Activated CD8-positive, alpha-beta memory T cell treated with anti-CD3 and anti-CD28 coated beads, Interleukin-2, amount 10 ng/mL, durations not matched to agents 7 days and 5 days (primary cell): ENCODE measurements at regions not wholly inside any gene's neighbourhood (a gene's known extent, or its start where the extent isn't known, plus 50 kb on each side); places are given as distances from the start of the nearest gene placed in this dataset.

ENCODE experiments used
- ATAC-seq: fragments of 150-1000 bp; cut with Tn5 transposase; one replicate; pipeline ENCODE4 v1.10.0; 2021; ENCODE audit warnings: moderate library complexity
- CTCF ChIA-PET: fragments of 350-600 bp; sonication (Branson Sonifier 250); formaldehyde crosslinking; loops from one replicate; lab custom pipeline; 2021; ENCODE audit warnings: antibody characterized with exemption; lab: Charles Lee
- DNase-seq: peaks from one replicate; pipeline ENCODE4 v3.0.0-alpha.2; 2020
- H3K27ac Mint-ChIP-seq: one replicate; pipeline ENCODE4 v1.8.0; 2021; ENCODE audit warnings: mild to moderate bottlenecking, mixed read lengths
- H3K27me3 Mint-ChIP-seq: one replicate; pipeline ENCODE4 v1.8.0; 2021; ENCODE audit warnings: mixed read lengths
- H3K36me3 Mint-ChIP-seq: one replicate; pipeline ENCODE4 v1.8.0; 2021; ENCODE audit warnings: mild to moderate bottlenecking, mixed read lengths
- H3K4me1 Mint-ChIP-seq: one replicate; pipeline ENCODE4 v1.8.0; 2021; ENCODE audit warnings: mixed read lengths
- H3K4me3 Mint-ChIP-seq: one replicate; pipeline ENCODE4 v1.8.0; 2021; ENCODE audit warnings: mild to moderate bottlenecking, moderate library complexity, mixed read lengths
- H3K9me3 Mint-ChIP-seq: one replicate; pipeline ENCODE4 v1.8.0; 2022; ENCODE audit warnings: low read depth, mixed read lengths

DNA sequence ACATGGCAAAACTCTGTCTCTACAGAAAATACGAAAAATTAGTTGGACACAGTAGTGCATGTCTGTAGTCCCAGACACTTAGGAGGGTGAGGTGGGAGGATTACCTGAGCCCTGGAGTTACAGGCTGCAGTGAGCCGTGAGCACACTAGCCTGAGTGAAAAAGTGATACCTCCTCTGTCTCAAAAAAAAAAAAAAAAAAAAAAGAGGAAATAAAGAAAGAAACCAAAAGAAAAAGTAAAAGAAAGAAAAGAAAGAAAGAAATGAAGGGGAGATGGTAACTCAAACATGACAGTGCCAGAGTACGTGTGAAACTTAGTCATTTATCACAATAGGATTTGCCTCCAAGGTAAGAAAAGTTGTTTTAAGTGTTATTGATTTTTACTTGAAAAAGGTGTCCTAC lies 407.0 kb upstream of the MGAT4C start:
- H3K4me1 Mint-ChIP-seq: no peaks in the 10 kb centered on the region
- peaks cover 6% of the 10 kb centered on the region for H3K9me3 Mint-ChIP-seq

DNA sequence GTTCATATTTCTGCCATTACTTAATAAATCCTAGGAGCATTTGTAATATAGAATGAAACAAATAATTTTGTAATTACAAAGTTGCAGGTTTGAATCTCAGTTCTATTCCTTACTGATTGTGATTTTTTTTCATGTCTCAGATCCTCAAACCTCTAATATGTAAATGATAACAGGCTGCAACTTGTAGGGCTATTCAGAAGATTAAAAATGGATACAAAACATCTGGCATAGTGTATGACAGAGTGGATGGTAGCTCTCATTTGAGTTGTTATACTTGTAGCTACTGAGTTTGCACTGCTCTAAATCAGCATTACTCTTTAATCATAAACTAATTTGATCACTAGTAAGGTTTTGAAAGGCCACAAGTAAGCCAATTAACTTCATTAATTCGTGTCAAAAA lies 406.3 kb upstream of the MGAT4C start:
- no peaks in the 10 kb centered on the region for H3K4me1 Mint-ChIP-seq
- no peaks in the 10 kb centered on the region for H3K36me3 Mint-ChIP-seq
- H3K27ac Mint-ChIP-seq: no peak overlapping the region
- H3K27me3 Mint-ChIP-seq: no peaks in the 10 kb centered on the region
- DNase-seq (no peak), ATAC-seq (no peak)
- peaks cover 6% of the 10 kb centered on the region for H3K9me3 Mint-ChIP-seq
- CTCF ChIA-PET: no interaction called here
- H3K4me3 Mint-ChIP-seq: no peak overlapping the region

More for the DNA sequence above, 407.0 kb upstream of the MGAT4C start:
- ATAC-seq (no peak), DNase-seq (no peak)
- Mint-ChIP-seq H3K27me3 (no peaks in the 10 kb centered on the region), H3K36me3 (no peaks in the 10 kb centered on the region), H3K4me3 (no peak overlapping the region), H3K27ac (no peak overlapping the region)
- CTCF ChIA-PET: no interaction called here

DNA sequence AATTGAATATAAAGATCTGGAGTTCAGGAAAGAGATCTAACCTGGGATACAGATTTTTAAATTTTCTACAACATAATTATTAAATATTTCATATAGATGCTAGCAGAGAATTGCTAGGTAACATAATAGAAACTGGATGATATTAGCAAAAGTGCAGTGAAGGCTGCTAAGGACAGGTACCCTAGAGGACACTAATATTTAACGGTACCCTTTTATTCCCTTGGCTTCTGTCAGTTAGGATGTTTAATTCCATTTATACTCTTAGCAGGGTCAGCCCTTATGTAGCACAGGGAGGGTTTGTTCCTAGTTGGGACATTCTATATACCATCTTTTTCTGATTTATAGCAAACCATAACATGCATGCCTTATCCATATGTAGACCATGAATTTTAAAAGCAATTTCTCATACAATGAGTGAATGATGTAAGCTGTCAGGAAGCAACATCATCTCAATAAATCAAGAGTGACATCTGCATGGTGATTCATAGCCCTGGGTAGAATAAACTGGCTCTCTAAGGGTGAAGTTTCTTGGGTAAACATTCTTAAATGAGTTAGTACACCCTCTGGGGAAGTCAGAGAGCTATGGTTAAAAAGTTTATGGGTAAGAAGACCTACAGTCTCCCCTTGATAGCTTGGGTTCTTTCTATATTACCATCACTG lies 404.4 kb upstream of the MGAT4C start:
- CTCF ChIA-PET: no interaction called here

DNA sequence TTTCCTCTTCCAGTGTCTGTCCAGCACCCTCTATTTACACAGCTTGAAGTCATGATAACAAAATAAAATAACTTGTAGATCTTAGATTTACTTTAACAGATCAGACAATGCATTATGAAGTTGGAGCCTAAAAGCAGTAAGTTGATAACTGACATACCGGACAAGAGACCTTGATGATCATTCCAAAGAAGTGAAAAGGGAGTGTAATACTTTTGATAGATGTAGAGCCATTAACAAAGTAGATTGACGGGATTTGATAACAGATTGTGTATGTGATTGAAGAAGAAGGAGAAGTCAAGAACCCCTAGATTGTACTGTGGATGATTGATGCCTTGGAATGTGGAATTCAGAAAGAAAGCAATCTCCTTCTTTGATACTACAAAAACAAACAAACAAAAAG lies 403.8 kb upstream of the MGAT4C start:
- H3K4me1 Mint-ChIP-seq: no peaks in the 10 kb centered on the region
- H3K4me3 Mint-ChIP-seq: no peak overlapping the region
- H3K27me3 Mint-ChIP-seq: no peaks in the 10 kb centered on the region
- no peaks in the 10 kb centered on the region for H3K36me3 Mint-ChIP-seq
- peaks cover 4% of the 10 kb centered on the region for H3K9me3 Mint-ChIP-seq
- H3K27ac Mint-ChIP-seq: no peak overlapping the region
- ATAC-seq: no peak
- CTCF ChIA-PET: no interaction called here
- DNase-seq: no peak

More for the DNA sequence above, 404.4 kb upstream of the MGAT4C start:
- Mint-ChIP-seq H3K4me1 (no peaks in the 10 kb centered on the region), H3K27ac (no peak overlapping the region), H3K4me3 (no peak overlapping the region), H3K9me3 (peaks cover 6% of the 10 kb centered on the region), H3K27me3 (no peaks in the 10 kb centered on the region), H3K36me3 (no peaks in the 10 kb centered on the region)
- ATAC-seq (no peak), DNase-seq (no peak)

DNA sequence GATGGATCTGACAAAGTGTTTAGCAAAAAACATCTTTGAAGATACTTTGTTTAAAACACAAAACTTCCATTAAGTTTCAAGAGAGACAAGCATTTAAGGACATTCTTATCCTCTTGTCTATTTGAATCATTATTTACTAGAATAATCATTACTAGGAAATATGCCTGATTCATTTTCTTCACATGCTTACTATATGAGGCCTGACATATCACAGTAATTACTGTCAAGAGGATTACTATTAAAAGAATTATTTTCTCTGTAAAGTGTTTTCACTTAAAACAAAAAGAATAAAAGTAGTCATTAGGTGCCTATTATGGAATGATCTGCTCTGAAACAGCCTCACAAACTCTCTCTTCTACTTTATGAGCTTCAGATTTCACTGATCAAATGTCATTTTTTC lies 402.1 kb upstream of the MGAT4C start:
- CTCF ChIA-PET: no interaction called here
- Mint-ChIP-seq H3K4me1 (no peaks in the 10 kb centered on the region), H3K27ac (no peak overlapping the region), H3K9me3 (peaks cover 3% of the 10 kb centered on the region), H3K4me3 (no peak overlapping the region), H3K27me3 (no peaks in the 10 kb centered on the region), H3K36me3 (no peaks in the 10 kb centered on the region)
- ATAC-seq (no peak), DNase-seq (no peak)

DNA sequence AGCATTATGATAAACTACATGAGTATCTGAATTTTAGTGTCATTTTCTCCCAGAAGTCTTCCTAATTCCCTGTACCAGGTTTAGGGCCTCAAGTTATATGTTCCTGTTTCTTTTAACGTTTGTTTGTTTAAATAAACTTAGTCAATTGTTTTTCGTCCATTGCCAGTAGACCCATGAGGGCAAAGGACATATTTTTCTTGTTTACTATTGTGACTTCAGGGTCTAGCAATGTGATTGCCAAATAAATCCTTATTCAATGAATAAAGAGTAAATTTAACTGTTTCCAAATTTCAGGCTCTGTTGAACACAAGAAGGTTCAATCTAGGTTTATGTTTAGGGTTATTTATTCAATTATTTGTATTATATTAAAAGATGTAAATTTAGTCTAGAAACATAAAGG lies 391.6 kb upstream of the MGAT4C start:
- Mint-ChIP-seq H3K4me3 (no peak overlapping the region), H3K27me3 (no peaks in the 10 kb centered on the region), H3K27ac (no peak overlapping the region), H3K36me3 (no peaks in the 10 kb centered on the region), H3K9me3 (no peaks in the 10 kb centered on the region), H3K4me1 (no peaks in the 10 kb centered on the region)
- CTCF ChIA-PET: no interaction called here
- DNase-seq (no peak), ATAC-seq (no peak)

DNA sequence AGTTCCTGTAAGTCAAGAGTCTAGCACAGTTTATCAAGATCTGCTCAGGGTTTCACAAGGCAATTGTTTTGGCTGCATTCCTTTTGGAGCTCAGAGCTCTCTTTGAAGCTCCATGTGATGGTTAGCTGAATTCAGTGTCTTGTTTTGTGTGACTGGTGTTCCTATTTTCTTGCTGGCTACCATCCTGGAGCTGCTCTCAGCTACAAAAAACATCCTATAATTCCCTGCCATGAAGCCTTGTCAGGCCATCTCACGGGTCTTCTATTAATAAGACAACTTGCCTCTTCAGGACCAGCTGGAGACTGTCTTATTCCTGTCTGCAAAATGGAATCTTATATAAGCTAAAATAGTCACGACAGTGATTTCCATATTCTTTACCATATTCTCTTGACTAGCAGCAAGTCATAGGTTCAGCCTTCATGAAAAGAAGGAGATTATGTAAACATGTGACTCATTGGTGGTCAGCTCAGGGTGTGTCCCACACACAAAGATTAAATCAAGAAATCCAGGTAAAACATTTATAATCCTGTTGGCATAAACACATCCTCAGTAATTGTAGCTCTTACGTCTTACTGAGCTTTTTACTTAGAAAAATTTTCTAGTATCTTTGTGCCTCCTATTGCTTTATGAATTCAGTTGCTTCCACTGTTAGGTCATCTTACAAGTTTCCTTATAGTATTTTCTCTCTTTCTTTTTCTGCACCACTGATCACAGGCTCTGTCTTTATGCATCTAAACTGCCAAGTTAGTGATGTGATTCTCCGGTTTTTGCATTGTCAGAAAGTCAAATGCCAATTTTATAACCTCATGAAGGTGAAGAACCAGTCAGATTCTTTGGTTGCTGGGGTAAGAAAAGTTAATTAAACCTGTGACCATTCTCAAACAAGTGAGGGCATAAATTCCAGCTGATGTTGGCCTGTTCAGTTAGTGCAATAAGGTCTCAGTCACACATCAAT lies 378.5 kb upstream of the MGAT4C start:
- no peaks in the 10 kb centered on the region for H3K36me3 Mint-ChIP-seq
- ATAC-seq: no peak
- no peak overlapping the region for H3K27ac Mint-ChIP-seq
- CTCF ChIA-PET: no interaction called here
- no peak for DNase-seq
- no peaks in the 10 kb centered on the region for H3K9me3 Mint-ChIP-seq
- no peak overlapping the region for H3K4me3 Mint-ChIP-seq
- H3K27me3 Mint-ChIP-seq: no peaks in the 10 kb centered on the region
- no peaks in the 10 kb centered on the region for H3K4me1 Mint-ChIP-seq

DNA sequence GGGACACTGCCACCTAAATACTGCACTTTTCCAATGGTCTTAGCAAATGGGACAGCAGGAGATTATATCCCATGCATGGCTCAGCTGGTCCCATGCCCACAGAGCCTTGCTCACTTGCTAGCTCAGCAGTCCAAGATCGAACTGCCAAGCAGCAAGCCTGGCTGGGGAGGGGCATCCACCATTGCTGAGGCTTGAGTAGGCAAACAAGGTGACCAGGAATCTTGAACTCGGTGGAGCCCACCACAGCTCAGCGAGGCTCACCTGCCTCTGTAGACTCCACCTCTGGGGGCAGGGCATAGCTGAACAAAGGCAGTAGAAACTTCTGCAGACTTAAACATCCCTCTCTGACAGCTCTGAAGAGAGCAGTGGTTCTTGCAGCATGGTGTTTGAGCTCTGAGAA lies 370.8 kb upstream of the MGAT4C start:
- H3K4me3 Mint-ChIP-seq: no peak overlapping the region
- H3K27ac Mint-ChIP-seq: no peak overlapping the region
- H3K36me3 Mint-ChIP-seq: no peaks in the 10 kb centered on the region
- H3K4me1 Mint-ChIP-seq: no peaks in the 10 kb centered on the region
- DNase-seq (no peak), ATAC-seq (no peak)
- H3K27me3 Mint-ChIP-seq: no peaks in the 10 kb centered on the region
- CTCF ChIA-PET: no interaction called here
- peaks cover 13% of the 10 kb centered on the region for H3K9me3 Mint-ChIP-seq

DNA sequence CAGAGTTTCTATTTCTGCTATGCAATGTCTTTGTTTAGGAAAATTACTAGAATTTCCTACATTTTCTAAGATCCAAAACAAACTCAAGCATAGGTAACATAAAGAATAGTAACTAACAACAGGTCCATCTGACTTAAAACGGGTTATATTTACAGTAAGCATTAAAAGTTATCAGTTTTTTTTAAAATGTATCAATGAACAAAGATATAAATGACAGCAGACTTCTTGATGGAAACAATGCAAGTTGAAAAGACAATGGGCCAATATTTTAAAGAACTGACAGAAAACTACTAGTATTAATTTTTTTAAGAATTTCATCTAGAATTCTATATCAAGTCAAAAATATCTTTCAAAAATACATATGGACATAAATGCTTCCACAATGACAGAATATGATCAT lies 367.1 kb upstream of the MGAT4C start:
- H3K27ac Mint-ChIP-seq: no peak overlapping the region
- H3K4me3 Mint-ChIP-seq: no peak overlapping the region
- peaks cover 21% of the 10 kb centered on the region for H3K9me3 Mint-ChIP-seq
- CTCF ChIA-PET: no interaction called here
- no peak for ATAC-seq
- no peaks in the 10 kb centered on the region for H3K4me1 Mint-ChIP-seq
- H3K36me3 Mint-ChIP-seq: no peaks in the 10 kb centered on the region
- DNase-seq: no peak
- no peaks in the 10 kb centered on the region for H3K27me3 Mint-ChIP-seq

DNA sequence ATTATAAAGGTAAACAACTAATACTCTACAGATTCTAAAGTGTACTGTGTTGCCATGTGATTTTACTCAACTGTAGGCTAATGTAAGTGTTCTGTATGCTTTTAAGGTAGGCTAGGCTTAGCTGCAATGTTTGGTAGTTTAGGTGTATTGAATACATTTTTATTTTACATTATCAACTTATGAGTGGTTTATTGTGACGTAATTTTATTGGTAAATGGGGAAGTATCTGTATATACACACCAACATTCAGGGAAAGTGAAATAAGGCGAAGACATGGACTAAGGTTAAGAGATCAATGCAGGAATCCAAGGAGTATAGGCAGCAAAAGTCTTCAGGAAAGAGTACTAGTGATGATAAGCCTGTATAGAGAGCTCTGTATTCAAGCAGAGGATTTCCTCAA lies 365.8 kb upstream of the MGAT4C start:
- no peaks in the 10 kb centered on the region for H3K36me3 Mint-ChIP-seq
- no peaks in the 10 kb centered on the region for H3K4me1 Mint-ChIP-seq
- no peak for ATAC-seq
- CTCF ChIA-PET: no interaction called here
- no peak overlapping the region for H3K4me3 Mint-ChIP-seq
- H3K27ac Mint-ChIP-seq: no peak overlapping the region
- peaks cover 23% of the 10 kb centered on the region for H3K9me3 Mint-ChIP-seq
- no peaks in the 10 kb centered on the region for H3K27me3 Mint-ChIP-seq
- no peak for DNase-seq

DNA sequence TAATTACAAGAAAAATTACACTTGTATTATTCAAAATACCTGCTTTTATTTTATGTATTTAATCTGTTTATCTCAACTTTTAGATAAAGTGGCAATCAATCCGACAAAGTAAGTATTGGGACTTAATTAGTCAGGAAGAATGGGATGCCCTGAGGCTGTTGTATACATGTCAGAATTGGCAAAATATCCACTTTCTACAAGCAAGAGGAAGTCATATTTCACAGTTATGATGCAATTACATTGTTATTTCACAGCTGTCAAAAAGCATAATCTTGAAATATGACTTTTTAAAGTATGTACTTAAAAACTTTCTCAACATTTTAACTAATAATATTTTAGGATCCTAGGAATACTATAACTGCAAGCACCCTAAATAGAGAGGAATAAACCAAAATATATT lies 357.1 kb upstream of the MGAT4C start:
- peaks cover 10% of the 10 kb centered on the region for H3K9me3 Mint-ChIP-seq
- ATAC-seq (no peak), DNase-seq (no peak)
- no peak overlapping the region for H3K27ac Mint-ChIP-seq
- no peaks in the 10 kb centered on the region for H3K4me1 Mint-ChIP-seq
- CTCF ChIA-PET: no interaction called here
- no peaks in the 10 kb centered on the region for H3K36me3 Mint-ChIP-seq
- H3K27me3 Mint-ChIP-seq: no peaks in the 10 kb centered on the region
- H3K4me3 Mint-ChIP-seq: no peak overlapping the region

DNA sequence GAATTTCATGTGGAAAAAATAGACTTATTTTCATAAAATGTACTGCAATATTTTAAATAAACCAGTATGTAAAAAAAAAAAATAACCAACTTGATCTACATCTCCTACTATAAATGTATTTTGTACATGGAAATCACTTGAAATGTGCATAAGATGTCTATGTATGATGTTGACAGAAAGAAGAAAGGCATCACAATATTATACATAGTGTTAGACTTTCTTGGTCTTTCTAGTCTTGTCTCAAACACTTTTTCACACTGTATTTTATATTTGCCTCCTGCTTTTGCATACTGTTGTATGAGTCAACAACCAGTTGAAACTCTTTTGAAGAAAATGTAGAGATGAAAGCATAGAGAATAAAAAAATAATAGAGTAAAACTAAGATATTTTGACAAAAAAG lies 352.4 kb upstream of the MGAT4C start:
- H3K4me3 Mint-ChIP-seq: no peak overlapping the region
- no peak for ATAC-seq

DNA sequence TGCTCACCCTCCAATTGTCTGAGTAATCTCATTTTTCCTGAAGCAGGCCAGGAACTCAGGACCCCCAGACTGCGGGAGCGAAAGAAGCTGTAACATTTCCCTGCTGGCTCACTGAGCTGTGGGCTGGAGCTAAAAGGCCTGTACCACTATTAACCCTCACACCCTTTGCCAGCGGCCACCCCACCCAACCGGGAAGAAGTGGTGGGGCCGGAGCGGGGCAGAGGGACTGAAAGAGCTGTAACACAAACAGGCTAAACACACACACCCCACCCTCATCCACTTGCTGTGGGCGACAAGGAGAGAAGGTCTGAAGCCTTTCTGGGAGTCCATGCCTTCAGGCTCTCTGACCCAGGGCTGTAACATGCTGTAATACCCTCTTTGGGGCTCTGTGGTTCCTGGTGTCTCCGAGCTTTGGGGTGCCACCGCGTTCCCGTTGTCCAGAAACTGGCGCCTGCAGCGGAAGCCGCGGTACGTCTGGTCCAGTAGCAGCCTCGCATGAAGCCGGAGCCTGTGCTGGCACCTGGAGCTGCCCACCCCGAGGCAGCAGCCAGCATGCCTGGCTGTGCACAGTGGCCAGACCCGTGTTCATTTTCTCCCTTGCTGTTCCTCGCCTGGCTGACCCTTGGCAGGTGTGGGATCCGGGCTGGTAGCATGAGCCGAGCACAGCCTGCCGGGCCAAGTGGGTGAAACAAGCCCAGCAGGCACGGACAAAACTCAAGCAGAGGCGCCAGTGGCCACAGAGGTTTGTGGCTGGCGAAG lies 345.5 kb upstream of the MGAT4C start:
- ATAC-seq (no peak), DNase-seq (no peak)
- Mint-ChIP-seq H3K27ac (no peak overlapping the region), H3K36me3 (peaks cover 2% of the 10 kb centered on the region), H3K4me3 (no peak overlapping the region), H3K27me3 (no peaks in the 10 kb centered on the region), H3K9me3 (peaks cover 3% of the 10 kb centered on the region), H3K4me1 (no peaks in the 10 kb centered on the region)
- CTCF ChIA-PET: no interaction called here

More for the DNA sequence above, 352.4 kb upstream of the MGAT4C start:
- Mint-ChIP-seq H3K9me3 (peaks cover 5% of the 10 kb centered on the region), H3K36me3 (no peaks in the 10 kb centered on the region), H3K4me1 (no peaks in the 10 kb centered on the region), H3K27me3 (no peaks in the 10 kb centered on the region), H3K27ac (no peak overlapping the region)
- CTCF ChIA-PET: no interaction called here
- no peak for DNase-seq
